HG02571 (cell line): ENCODE measurements at regions not wholly inside any gene's neighbourhood (a gene's known extent, or its start where the extent isn't known, plus 50 kb on each side); places are given as distances from the start of the nearest gene placed in this dataset.

ENCODE experiments used
- ATAC-seq: cut with Tn5 transposase; IDR thresholded peaks from one replicate; pipeline ENCODE4 v1.9.1; 2021; ENCODE audit warnings: mild to moderate bottlenecking, moderate library complexity; ENCODE audit not compliant: unreplicated experiment

GRCh38 chr12:116454950-116455447 is 104.2 kb upstream of the MAP1LC3B2 start:
- ATAC-seq, result no peak

DNA sequence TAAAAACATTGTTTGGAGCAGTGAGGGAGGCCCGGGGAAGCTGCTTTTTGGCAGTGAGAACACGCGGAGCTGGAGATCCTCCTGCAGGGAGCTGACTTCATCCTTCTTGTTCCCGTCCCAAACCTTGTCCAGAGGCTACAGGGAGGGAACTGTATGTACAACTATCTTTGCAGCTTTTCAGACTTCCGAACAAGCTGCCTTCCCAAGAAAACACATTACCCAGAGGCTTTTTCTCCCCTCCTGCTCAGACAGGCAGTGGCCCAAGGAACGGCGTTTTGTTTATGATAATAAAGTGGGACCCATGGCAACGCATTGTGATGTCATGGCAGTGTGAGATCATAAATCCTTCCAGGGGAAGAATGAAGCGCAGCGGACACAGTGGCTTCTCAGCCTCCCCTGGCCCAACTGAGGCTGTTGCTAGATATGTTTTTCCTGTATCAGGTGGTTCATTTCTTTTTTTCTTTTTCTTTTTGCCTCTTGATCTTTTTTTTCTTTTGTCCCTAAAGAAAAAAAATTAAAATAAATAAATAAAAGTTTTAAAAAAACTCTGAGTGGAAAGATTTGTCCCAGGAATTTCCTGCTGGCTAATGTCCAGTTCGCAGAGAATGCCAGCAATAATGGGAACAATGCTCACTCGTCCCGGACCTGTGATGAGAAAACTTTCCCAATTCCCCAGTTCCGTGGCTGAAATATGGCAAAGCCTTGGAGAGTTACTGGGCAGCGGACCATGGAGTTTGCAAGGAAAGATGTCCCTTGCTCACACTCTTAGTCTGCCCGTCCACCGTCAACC is 103.4 kb upstream of the MAP1LC3B2 start:
- ATAC-seq, result no peak

DNA sequence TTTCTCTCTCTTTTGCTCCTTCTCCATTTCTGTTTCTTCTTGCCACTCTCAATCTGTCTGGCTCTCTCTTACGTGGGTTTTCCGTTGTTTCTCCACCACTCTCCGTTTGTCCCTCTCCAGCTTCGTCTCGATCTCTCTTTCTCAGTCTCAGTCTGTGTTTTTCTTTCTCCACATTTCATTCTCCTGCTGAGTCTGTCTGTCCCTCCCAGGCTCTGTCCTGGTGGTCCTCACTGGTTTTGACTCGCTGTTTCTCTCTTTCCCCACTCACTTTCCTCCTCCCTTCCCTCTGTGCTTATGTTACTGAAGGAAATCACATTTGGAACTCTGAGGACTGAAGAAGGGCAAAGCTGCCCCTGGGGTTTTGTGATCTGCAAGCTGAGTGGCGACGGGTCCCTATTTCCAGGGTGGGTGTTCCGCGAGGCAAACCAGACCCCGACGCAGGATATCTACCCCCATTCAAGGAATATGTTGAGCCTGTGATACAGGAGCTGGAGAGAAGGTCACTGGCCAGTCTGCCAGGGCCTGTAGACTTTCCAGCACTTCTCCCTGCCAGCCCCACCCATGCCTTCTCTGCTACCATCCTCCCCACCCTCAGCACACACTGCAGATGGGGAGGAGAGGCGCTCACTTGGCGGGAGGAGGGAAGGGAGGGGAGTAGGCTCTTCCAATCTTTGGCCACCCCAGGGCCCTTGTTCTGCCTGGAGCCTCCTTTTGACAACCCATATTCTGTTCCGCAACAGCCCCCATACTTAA is 102.7 kb upstream of the MAP1LC3B2 start:
- ATAC-seq, result no peak

- ATAC-seq, result no peak
Measured at GRCh38 chr12:116458492-116458891, 100.7 kb upstream of the MAP1LC3B2 start.

DNA sequence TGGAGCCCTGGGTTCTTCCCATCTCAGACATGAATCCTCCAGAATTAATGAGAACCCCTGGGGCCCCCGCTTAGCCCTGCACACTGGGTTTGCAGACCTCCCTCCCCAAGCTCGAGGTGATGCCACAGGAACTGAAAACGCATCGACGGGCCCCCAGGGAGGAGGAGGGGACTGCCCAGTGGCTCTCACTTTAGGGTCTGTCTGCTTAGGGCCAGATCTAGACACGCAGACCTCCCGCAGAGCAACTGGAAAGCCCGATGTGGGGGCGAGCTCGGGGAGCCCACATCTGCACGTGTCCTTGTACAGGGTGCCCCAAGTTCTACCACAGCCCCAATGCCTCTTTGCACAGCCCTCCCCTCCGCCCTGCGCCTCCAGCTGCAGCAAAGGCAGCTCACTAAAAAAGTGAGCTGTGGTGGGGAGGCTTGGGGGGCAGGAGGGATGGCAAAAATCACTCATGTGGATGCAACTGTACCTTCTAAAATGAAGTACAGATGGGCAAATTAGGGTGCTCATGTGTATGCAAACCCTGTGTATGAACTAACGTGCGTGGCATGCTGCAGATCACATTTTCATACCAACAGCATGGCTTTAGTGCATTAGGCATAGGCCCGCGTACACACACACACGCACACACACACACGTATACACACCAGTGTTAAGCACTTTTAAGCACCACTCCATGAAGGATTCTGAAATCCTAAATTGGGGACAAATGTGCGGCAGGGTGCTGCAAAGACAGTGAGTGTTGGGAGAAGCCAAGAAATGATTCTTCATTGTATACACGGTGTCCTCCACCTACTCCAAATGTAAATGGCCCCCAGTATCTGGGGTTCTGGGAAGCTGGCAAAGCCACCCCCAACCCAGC is 99.9 kb upstream of the MAP1LC3B2 start:
- no peak for ATAC-seq

DNA sequence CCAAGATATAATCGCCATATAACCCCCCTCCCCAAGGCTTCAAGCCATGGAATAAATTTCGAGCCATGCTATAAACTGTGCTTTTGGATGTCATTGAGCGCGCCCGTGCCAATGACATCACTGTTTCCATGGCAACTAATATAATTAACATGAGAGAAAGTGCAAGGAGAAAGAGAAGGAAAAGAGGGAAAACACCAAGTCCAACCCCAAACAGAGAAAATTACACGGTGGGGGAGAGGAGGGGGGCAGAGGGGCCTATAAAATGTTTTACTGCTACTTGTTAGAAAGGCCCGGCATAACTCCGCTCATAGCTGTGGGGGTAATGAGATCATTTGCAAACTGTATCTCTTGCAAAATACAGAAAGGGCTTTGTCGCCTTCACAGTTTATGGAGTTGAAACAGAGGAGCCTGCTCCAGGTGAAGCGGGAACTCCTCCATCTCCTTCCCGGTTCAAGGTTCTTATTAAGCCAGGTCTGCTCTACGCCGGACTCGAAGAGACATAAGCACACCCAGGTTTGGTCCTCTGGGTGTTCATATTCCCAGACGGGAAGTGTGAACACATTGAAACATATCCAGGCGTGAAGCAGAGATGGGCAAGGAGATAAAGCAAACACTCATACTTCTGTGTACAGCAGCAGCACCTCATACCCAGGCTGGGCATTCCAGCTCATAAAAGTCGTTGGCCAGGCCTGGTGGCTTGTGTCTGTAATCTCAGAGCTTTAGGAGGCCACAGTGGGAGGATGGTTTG is 99.1 kb upstream of the MAP1LC3B2 start:
- ATAC-seq, result no peak

GRCh38 chr12:116461060-116461459 is 98.1 kb upstream of the MAP1LC3B2 start:
- no peak for ATAC-seq

DNA sequence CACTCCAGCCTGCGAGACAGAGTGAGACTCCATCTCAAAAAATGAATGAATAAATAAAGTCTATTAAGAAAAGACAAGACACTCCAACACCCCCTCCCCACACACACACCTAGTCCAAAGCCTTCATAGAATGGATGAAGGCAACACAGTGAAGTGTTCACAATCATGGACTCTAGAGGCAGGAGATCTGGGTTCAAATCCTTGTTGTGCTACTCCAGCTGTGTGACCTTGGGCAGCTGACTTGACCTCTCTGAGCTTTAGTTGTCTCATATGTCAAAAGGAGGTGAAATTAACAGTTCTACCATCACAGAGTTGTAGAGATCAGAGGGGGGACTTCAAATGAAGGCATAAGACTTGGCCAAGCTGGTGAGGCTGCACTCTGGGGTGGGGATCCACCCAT is 95.8 kb upstream of the MAP1LC3B2 start:
- no peak for ATAC-seq

GRCh38 chr12:116465407-116465806 is 93.8 kb upstream of the MAP1LC3B2 start:
- ATAC-seq, result no peak

DNA sequence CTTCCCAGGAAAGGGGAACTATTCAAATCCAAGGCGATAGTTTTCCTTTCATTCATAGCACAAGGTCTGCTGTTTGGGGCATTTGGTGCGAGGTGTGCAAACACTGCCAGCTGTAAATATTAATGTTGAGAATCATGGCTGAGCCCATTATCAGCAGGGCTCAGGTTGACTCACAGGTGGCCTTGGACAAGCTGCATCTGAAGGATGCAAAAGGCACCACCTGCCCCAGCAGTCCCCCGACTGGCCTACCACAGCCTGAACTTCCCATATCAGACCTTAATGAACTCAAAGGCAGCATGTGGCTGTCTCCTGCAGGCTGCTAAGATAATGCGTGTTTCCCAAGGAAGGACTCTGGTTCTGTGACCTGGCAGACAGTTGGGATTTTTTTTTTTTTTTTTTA is 93.3 kb upstream of the MAP1LC3B2 start:
- ATAC-seq, result no peak

GRCh38 chr12:116466536-116466935 is 92.6 kb upstream of the MAP1LC3B2 start:
- ATAC-seq, result no peak

DNA sequence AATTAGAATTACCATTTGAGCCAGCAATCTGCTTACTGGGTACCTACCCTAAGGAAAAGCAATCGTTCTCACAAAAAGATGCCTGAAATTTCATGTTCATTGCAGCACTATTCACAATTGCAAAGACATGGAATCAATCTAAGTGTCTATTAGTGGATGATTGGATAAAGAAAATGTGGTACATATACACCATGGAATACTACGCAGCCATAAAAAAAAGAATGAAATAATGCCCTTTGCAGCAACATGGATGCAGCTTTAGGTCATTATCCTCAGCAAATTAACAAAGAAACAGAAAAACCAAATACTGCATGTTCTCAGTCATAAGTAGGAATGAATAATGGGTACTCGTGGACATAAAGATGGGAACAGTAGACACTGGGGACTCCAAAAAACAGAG is 89.8 kb upstream of the MAP1LC3B2 start:
- no peak for ATAC-seq

DNA sequence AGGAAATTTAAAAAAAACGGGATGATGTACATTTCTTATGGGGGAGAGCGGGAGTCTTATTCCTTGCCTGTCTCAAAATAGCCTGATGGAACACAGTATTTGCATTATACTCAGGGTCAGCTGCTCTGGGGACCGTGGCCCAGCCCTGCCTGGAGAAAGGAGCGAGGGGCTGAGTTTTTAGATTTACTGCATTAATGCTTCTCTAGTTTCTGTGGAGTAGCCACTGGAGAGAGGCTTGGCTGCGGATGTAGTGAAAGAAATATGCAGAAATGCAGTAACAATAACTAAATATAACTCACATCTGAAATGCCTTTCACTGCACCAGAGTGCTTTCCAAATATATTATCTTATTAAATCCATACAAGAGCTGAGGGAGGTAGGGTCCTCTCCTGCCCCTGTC is 87.6 kb upstream of the MAP1LC3B2 start:
- ATAC-seq, result no peak

GRCh38 chr12:116472193-116472592 is 87.0 kb upstream of the MAP1LC3B2 start:
- ATAC-seq, result no peak

GRCh38 chr12:116473416-116473815 is 85.8 kb upstream of the MAP1LC3B2 start:
- ATAC-seq, result no peak

DNA sequence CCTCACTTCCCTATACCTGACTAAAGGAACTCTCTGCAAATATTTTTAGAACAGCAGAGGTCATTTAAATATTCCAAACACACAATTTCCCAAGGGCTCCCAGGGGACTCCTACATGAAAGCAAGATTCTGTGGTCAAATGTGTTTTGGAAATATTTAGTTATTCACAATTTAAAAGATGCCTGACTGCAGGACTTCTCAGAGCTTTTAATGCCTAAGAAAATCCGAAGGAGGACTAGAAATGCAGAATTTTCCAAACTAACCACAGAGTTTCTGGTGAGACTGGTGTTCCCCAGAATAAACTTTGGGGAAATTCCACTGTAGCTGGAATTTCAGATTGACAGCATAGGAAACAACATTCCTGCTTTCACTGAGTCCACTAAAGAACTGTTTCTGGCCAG is 84.8 kb upstream of the MAP1LC3B2 start:
- no peak for ATAC-seq

DNA sequence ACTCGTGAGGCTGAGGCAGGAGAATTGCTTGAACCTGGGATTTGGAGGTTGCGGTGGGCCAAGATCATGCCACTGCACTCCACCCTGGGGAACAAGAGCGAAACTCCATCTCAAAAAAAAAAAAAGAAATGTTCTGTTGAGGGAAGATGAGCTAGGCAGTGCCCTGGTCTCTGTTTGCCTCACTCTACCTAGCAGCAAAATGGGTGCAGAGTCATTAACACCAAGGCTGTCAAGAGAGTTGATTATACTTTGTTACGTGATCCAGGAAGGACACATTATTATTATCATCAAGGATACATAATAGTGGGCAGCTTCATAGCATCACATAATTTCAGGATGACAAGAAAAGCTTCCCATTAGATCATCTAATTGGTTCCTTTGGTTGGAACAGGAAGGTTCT is 84.3 kb upstream of the MAP1LC3B2 start:
- ATAC-seq, result no peak

DNA sequence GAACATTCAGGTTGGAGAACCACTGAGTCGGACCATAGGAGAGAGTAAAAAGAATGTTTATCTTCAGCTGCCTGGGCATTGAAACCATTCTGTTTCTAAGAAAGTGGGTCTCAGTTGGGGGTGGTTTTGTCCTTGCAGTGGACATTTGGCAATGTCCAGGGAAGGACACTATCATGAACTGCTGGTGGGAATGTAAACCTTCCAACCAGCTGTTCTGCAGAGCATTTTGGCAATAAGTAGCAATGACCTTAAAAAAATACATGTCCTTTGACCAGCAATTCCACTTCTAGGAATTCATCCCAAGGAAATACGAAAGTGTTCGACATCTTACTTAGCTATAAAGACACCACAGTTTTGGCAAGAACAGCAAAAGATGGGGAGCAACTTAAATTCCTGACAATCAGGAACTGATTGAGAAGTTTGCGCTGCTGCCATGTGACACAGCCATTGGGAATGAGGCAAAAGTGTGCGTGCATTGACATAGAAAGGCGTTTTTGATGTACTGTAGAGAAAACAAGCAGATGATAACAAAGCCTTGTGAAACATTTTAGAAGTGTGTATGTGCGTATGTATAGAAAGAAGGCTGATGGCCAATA is 82.9 kb upstream of the MAP1LC3B2 start:
- no peak for ATAC-seq

GRCh38 chr12:116478243-116478773 is 80.9 kb upstream of the MAP1LC3B2 start:
- ATAC-seq, result no peak
